Lung microvascular endothelial cell (primary cell): ENCODE measurements at regions not wholly inside any gene's neighbourhood (a gene's known extent, or its start where the extent isn't known, plus 50 kb on each side); places are given as distances from the start of the nearest gene placed in this dataset.
"Not testable (repeated sequence)": the region's sequence is repeated elsewhere in the genome, so short reads cannot be mapped to it uniquely, and the experiment has no call there.

Experiments
- DNase-seq, 2 donors: peaks; one replicate each; pipeline versions ENCODE4 v3.0.0 to v3.0.0-alpha.2; 2010; ENCODE audit warnings: low read depth in 2 of 2

- not testable (repeated sequence) for DNase-seq
Observed at GRCh38 chr2:85941490-85941889, 52.7 kb upstream of the ST3GAL5 start.

- no peak for DNase-seq
Observed at GRCh38 chr2:85939131-85939530, 50.3 kb upstream of the ST3GAL5 start.
